AG08395 (cell line): ENCODE measurements at regions not wholly inside any gene's neighbourhood (a gene's known extent, or its start where the extent isn't known, plus 50 kb on each side); places are given as distances from the start of the nearest gene placed in this dataset.

ENCODE experiments used
- DNase-seq: peaks from one replicate; pipeline ENCODE4 v3.0.0; 2012; ENCODE audit warnings: mixed read lengths, low spot score

DNA sequence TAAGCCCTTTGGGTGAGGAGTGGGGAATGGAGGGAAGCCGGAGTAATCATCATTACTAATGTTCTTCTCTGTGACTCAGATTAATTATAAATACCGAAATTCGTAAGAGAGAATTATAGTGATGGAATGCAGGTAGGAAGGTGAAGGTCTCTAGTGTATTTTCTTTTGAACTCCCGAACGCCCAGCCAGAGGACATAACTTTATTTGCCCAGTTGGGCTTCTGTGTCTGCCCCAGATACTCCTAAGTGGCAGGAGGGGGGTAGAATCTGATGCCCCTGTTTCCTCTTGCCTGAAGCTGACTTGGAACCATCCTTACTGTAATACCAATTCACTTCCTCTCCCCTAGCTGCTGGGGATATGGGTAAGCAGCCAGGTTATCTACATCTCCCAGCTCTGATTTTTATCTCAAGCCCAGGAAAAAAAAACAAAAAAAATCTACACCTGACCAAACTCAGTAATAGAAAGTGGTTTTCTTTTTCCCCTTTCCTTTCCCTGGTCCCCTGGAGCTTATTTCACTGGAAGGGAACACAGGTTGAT is 84.4 kb upstream of the CISTR start:
- no peak for DNase-seq

DNA sequence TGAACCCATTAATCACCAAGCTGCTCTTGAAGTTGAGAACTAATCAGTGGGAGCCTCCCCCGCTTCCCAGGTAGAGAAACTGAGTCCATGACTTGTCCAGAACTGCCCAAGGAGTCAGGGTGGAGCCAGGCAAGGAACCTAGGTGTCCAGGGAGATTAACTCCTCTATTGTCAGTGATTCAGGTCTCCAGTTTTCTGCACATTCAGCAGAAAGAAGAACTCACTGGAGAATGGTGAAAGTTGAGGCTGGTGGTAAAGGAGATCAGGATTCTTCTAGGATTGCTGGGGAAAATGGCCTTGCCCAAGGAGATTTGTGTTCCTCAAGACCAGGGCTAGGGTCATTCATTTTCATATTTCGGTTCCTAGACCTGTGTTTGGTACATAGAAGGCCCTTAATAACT is 87.2 kb upstream of the CISTR start:
- no peak for DNase-seq

DNA sequence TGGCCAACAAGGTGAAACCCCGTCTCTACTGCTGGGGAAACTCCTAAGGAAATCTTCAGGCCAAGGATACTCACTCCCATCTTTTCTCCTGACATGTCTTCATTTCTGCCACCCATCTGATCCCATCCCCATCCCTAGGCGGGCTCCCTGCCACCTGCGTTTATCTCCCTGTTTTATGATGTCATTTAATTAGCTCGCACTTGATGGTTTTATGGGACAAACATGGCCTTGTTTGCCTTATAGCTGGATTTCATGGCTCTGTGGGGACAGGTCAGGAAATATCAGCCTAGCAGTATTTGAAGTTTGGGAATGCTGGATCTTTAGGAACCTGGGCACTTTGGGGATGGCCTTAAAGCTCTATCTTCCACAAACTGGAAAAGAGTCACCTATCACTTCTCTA is 88.5 kb upstream of the CISTR start:
- DNase-seq, result no peak

DNA sequence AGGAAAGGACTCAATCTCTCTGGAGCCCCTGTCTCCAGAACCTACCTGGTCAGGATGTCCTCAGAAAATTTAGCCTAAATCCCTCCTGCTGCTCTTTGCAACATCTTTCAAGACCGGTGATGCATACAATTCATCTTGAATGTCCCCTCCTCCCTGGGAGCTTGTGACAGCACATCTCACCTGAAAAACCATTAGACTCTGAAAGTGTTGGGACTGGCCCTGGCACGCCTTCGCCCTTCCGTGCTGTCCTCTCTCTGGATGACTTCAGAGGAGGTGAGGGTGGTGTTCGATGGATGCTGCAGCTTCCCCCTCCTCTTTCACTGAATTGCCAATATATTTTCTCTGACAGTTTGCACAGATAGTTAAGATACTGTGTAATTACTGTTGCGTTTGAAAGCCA is 90.9 kb upstream of the CISTR start:
- DNase-seq, result no peak

DNA sequence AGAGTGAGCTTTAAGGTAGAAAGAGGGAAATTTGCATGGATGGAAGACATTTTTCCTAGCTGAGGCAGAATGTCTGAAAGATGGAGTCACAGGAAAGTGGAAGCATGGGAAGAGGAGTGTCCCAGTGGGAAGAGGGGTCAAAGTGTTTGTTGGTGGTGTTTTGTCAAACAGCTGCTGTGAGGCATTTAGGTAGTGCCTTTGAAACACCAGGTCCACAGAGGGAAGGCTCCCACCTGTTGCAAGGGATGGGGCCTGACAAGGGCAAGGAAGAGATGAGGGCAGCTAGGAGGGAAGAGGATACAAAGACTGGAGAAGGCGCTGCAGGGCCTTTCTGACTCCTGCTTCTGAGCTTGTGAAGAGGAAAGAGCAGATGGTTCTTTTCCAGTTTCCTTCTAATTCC is 91.8 kb upstream of the CISTR start:
- no peak for DNase-seq

DNA sequence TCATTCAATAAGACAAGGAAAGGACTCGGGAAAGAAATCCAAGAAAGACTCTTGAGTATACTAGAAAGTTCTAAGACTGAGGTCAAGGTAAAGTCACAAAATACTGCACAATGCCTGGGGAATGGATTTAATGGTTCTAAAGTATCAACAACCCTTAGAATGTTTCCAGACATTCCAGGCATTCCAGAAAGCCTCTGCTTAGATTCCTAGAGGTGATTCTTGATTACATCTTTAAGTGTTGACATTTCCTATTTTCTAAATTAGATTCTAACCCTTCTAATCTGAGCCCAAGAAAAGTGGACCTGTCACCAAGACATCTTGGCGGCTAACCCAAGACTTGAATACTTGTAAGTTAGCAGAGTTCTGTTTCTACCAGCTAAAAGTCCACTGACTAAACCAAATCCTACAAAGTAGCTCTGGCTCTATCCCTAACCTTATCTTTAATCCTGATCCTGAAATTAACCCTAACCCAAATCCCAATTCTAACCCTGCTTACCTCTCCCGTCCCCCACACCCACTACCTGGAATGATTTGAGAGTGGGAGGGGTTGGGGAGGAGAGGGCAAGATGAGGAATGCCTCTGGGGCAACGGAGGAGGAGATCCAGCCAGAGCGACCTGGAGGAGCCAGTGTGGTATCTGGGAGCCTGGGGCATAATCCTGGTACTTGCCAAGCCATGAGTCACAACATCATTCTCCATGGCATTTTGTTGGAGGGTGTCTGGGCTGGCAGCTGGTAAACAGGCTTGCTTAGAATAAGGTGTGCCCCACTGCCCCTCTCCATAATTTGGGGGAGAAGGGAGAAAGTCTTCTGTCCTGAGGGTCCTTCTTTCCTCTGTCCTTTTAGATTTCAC is 93.4 kb upstream of the HOXC13 start:
- DNase-seq, result peak; percentile 74

DNA sequence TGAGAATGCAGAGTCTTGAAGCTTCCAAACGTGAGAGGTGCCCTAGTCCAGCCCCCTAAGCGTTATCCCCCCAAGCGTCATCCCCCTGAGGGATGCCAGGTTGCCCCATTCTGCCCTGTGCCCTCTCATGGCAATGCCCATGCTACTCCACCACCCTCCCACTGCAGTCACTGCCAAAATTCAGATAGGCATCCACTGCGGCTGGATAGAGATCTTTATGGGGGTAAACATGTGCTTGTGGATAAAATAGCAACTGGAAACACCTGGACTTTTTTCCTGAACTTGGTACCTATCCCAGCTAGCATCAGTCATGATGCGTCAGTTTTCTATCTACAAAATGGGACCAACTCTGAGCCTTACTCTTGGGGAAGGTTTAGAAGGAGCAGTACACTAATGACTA is 92.7 kb upstream of the HOXC13 start:
- no peak for DNase-seq

DNA sequence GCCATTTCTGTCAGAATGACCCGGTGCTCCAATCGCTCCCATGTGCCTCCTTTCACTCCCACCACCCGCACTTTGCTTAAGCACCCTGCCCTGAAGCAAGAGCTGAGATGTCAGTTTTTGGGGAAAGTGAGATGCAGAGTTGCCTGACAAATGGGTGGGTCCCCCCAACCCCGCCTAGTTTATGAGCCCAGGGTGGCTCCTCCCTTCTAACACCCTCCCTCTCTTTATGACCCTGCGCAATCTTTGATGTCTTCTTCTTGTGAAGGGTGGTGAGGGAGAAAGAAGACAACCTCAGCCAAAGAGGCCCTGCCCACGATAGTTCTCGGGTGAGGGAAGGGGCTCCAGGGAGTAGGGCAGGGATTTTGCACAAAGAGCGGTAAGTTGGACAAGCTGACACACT is 89.5 kb upstream of the HOXC13 start:
- no peak for DNase-seq

DNA sequence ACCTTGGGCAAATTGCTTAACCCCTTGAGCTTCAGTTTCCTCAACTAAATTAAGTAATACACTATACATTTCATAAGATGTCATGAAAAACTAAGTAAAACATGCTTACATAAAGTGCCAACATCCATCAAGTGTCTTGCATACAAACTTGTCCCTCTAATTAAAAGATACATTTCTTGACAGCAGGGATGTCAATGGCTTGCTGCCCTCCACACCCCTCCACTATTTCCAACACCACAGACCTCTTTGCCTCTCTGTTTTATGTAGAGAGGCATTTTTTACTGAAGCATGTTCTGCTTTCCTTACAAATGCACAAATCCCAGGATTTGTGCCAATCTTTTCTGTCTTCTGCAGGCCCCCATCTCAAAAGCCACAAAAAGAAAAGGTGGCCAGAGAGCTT is 89.0 kb upstream of the HOXC13 start:
- no peak for DNase-seq

DNA sequence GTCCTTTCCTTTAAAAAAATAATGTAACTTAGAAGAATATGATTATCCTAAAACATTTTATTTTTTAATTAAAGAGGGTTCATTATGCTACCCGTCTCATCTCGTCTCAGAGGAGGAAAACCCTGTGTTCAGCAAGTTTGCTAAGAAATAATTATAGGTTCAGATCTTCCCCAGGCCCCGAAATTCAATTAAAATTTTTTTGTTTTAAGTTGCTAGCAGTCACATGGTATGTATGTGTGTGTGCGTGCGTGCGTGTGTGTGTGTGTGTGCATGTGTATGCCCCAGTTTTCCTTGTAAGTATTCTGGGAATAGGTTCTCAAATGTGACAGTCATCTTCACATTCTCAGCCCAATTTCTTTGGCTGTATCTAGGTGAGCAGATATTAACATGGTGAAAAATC is 86.6 kb upstream of the HOXC13 start:
- no peak for DNase-seq

DNA sequence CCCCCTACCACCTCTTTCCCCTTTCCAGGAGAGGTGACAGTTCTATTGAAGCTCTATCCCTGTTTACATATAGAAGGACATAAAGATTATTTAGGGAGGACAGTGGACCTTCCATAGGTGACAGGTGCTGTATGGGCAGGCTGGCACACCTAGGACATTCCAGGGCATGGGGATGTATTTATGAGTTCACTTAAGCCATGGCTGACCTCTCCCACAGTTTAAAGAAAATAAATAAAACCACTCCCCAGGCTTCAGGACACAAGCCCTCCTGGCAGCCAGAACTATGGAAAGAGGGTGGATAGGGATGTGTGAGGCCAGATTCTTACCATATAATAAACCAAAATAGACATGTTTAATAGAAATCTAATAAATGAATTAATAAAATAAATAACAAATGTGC is 85.6 kb upstream of the HOXC13 start:
- no peak for DNase-seq

DNA sequence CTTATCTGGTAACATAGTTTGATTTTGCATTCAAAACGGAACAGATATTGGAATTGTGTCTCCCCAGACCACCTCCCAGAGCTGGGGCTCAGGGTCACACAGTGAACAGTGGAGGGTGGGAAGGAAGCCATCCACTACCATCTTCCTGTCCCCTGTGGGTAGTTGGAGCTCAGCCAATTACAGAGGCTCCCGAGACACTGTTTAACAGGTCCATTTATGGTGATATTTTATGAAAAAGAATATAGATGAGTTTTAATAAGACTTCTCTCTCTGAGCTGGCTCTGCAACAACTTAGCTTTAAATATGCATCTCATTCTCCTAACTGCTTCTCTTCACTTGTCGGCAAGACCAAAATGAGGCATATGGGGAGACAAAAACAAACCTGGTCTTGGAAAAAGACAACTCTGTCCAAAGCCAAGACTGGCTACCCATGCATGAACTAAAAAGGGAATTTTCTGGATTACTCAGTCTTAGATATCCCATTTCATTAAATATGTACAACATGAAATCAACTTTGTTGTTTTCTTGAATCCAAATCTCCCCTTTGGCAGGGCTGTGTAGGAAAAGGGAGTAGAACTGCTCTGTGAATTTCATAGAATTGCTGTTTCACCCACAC is 83.8 kb upstream of the HOXC13 start:
- DNase-seq, result no peak

DNA sequence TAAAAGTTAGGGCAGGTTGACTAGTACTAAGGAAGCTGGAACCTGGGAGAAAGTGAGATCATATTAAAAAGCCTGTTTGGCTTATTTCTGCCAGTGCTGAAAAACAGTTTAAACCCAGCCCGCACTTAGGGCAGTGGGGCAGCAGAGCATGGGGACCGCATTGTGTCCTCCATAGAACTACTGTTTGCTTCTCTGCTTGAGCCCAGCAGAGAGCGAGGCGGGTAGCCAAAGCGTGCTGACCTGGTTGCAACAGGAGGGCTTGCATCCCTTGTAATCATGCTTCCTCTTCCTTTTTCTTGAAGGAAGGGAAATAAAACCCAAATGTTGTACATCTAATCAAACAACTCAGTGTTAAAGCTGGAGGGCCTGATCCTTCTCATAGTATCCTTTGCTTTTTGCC is 82.5 kb upstream of the HOXC13 start:
- no peak for DNase-seq

DNA sequence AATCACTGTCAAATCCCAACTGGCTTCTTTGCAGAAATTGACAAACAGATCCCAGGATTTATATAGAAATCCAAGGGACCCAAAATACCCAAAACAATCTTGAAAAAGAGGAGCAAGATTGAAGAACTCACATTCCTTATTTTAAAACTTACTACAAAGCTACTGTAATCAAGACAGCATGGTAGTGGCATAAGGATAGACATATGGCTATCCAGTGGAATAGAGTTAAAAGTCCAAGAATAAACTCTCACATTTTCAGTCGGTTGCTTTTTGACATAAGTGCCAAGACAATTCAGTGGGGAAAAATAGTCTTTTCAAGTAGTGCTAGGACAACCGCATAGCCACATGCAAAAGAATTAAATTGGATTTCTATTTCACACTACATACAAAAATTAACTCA is 81.0 kb upstream of the HOXC13 start:
- no peak for DNase-seq

DNA sequence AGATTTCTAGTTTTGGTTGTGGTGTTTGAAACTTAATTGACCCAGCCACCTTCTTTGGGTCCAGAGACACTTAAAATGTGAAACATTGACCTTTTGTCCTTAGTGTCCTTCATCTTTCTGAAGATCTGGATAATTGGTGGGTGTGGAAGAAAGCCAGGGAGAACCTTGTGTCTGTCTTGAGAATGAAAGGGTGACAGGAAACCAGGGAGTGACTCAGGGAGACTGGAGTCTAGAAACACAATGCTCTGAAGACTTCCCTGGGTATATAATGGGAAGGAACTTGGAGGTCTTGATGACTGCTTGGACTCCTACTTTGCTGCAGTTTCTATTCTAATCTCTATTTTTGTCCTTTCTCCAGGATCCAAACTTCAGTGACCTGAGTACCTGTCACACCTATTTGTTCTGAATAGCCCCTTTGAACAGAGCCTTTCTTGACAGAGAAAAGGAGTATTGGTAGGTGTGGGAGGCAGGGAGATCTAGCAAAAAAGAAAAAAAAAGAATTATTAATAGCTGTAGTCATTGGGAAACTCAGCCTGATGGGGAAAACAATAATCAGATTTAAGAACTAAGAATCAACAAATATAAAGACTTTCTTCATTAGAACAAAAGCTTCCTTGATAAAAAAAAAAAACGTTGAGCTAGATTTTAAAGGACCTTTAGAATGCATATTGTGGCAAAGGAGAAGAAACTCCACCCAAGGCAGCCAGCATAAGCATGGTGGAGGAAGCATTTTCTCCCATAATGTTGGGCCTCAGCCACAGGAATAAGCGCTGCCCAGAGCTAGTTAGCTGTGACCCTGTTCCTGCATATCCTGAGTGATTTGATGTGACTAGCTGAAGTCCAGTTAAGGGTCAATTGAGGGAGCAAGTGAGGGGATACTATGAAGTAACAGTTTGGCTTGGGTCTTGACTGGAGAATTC is 77.9 kb upstream of the HOXC13 start:
- DNase-seq, result peak; percentile 14

DNA sequence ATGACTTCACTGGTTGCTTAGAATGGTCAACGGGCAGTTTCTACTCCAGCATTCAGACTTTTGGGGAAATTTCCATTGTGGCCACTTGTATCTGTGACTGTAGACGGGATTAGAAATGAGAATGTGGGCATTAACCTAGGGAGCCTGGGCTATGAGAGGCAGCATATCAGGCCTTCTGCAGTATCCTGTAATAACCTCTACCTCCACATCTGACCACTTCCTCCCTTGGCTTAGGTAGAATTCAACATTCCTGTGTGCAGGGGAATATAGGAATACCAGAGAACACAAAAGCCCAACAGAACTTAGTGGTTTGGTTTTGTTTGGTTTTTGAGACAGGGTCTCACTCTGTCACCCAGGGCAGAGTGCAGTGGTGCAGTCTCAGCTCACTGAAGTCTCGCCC is 76.4 kb upstream of the HOXC13 start:
- no peak for DNase-seq

DNA sequence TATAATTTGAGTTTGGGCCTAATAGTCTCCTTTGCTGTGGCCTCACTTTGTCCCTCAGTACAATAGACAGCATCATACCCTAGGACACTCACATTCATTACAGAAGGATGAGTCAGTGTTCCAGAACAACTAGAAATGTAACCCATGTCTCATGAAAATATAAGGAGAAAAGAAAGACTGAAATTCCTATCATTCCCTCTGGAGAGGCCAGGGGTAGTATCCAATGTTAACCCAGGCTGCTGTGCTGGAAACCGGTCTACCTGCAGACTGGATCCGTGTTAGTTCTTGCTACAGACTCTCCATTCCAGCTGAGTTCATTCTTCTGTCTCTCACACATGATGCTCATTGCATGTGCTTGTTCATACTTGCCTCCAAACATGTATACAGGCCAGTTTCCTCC is 75.8 kb upstream of the HOXC13 start:
- peak; percentile 68 for DNase-seq

DNA sequence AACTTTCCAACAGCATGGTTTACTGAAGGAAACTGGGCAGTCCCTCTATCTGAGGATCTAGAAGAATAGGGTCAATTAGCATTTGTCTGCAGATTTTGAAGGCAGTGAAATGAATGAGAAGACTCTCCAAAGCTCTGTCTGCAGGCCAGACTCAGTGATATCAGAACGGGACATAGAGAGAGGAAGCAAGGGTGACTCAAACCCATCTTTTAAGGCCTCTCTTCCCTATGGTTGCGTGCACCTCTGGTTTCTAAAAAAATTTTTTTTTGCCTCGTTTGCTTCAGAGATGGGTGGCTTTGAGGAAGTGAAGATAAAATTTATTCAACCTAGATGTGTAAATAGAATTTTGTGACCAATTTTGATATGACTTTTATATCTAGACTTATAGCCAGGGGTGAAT is 71.9 kb upstream of the HOXC13 start:
- DNase-seq, result no peak

DNA sequence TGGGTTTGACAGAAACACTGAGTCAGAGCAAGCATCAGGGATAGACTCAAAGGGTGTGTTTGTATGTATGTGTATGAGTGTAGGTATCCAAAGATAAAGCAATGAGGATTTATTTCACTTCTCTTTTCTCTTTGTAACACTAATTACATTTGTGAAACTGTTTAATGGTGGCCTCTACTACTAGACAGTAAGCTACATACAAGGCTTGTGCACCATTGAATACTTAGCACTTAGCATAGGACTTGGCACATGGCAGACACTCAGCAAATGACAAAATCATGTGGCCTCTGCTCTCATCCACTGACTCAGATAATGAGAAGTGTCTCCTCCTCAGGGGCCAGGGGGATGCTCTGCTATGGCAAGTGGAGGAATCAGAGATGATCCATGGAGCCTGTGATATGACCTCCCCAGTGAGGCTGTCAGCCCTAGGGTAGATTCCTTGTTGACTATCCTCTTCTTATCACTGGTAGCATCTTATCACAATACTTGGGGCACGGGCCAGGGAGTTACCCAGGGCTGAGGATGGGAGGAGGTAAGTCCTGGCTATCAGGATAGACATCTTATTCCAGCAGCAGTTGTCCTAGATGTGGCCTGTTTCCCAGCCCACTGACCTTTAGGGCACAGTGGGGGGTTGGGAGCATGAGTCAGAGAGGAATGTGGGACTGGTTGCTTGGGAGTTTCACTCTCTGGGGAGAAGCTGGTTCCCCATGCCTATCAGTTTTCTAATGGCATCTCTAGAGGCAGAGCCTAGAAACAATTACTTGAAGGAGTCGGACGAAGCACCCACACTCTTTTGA is 71.2 kb upstream of the HOXC13 start:
- peak; percentile 50 for DNase-seq

DNA sequence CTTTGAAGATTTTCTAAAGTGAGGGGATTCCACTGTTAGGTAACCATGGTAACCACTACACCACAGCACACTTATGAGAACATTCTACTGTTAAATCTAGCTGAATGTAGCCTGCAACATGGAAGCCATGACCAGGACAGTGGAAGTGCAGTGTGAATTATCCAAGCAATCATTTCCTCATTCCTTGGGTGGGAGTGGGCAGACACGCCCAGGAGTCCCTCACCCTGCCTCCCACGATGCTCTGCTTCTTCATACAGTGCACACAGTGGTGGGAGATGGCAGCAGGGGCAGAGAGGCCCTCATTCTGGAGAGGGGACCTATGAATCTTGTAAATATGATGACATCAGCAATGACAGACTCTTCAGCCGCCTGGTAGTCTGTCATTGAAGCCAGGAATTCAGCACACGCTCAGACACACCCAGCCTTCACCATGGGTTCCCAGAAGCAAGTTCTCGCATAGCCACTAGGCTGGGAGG is 70.1 kb upstream of the HOXC13 start:
- DNase-seq, result no peak

DNA sequence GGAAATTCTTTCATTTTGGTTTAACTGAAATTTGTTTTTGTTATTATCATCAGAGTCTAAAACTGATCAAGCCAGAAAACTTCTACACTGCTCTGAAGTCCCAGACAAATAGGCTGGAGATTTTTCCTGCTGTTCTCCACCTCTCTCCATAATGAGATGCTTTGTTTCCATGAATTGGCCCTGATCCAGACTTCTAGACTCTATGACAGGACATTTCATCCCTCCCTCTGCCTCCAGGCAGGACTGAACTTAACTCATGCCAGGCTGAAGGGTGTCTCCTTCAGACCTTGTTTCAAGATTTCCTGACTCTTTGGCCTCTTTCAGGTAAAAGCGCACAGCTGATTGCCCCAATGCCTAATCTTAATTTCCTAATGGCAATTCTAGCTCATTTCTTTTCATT is 69.1 kb upstream of the HOXC13 start:
- DNase-seq, result no peak

DNA sequence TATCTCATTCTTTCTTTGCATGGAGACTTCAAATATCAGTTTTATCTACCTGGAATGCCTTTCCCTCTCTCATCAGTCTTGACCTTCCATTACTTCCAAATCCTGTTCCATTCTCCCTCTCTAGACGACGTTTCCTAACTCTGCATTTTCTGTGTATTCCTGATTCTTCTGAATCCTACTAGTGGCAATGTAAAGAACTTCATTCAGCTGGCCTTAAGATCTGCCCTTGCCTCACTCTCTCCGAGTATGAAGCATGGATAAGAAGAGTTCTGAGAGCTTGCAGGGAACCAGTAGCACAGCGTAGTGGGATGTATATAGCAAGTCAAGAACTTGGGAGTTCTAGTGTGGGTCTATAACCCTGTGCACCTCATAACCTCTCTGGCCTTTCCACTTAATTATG is 68.5 kb upstream of the HOXC13 start:
- no peak for DNase-seq
